NB4 (cell line): ENCODE measurements at regions not wholly inside any gene's neighbourhood (a gene's known extent, or its start where the extent isn't known, plus 50 kb on each side); places are given as distances from the start of the nearest gene placed in this dataset.

ENCODE experiments used
- DNase-seq: peaks from one replicate; pipeline ENCODE4 v3.0.0; 2010; ENCODE audit warnings: low read depth
- H3K4me3 ChIP-seq: one replicate; pipeline ENCODE4 v1.5.1; 2011; ENCODE audit warnings: mild to moderate bottlenecking, low read depth, low read length, moderate library complexity
- CTCF ChIP-seq: IDR thresholded peaks from one replicate; pipeline ENCODE4 v1.5.1; 2012; ENCODE audit warnings: low read depth, low read length
- MAX ChIP-seq: IDR thresholded peaks from 2 replicates; pipeline ENCODE4 v1.6.1; 2011; ENCODE audit warnings: low read depth, low read length
- MYC ChIP-seq: IDR thresholded peaks from 2 replicates; pipeline ENCODE4 v1.6.1; 2011; ENCODE audit warnings: low read depth, low read length
- POLR2A ChIP-seq: IDR thresholded peaks from 2 replicates; pipeline ENCODE4 v1.6.1; 2011; ENCODE audit warnings: mild to moderate bottlenecking; ENCODE audit not compliant: insufficient read length; ENCODE audit errors: extremely low read depth

- no peak overlapping the region for H3K4me3 ChIP-seq
- DNase-seq, result no peak
- TF ChIP-seq MAX (no peak), CTCF (no peak), MYC (no peak), POLR2A (no peak)
Measured at GRCh38 chr20:52751571-52751970, 220.6 kb upstream of the TSHZ2 start.

GRCh38 chr20:52749938-52750337, 222.2 kb upstream of the TSHZ2 start:
- DNase-seq, result peak; percentile 6
- TF ChIP-seq POLR2A (no peak), MAX (no peak), CTCF (no peak), MYC (no peak)
- no peak overlapping the region for H3K4me3 ChIP-seq

GRCh38 chr20:52748990-52749389, 223.2 kb upstream of the TSHZ2 start:
- H3K4me3 ChIP-seq, result no peak overlapping the region
- TF ChIP-seq MAX (no peak), CTCF (no peak), MYC (no peak), POLR2A (no peak)

GRCh38 chr20:52748285-52748932, 223.7 kb upstream of the TSHZ2 start:
- no peak for DNase-seq
- TF ChIP-seq MYC, result no peak
- TF ChIP-seq CTCF, result no peak
- TF ChIP-seq MAX, result no peak
- no peak for TF ChIP-seq POLR2A
- no peak overlapping the region for H3K4me3 ChIP-seq

More at GRCh38 chr20:52748990-52749389, 223.2 kb upstream of the TSHZ2 start:
- DNase-seq, result no peak

- TF ChIP-seq MYC (no peak), POLR2A (no peak), MAX (no peak), CTCF (no peak)
- H3K4me3 ChIP-seq, result no peak overlapping the region
- DNase-seq, result no peak
Measured at GRCh38 chr20:52747845-52748284, 224.3 kb upstream of the TSHZ2 start.

GRCh38 chr20:52746770-52747169, 225.4 kb upstream of the TSHZ2 start:
- no peak for DNase-seq
- no peak for TF ChIP-seq CTCF
- no peak overlapping the region for H3K4me3 ChIP-seq
